CD4-positive, alpha-beta T cell treated with Interferon gamma for 1 hour (primary cell): ENCODE measurements at regions not wholly inside any gene's neighbourhood (a gene's known extent, or its start where the extent isn't known, plus 50 kb on each side); places are given as distances from the start of the nearest gene placed in this dataset.

Experiments
- DNase-seq: peaks from one replicate; pipeline ENCODE4 v3.0.0-alpha.2; 2020

GRCh38 chr11:127080735-127081134 is 80.2 kb upstream of the KIRREL3 start:
- no peak for DNase-seq

- DNase-seq = no peak
Observed at GRCh38 chr11:127075758-127076157, 75.2 kb upstream of the KIRREL3 start.

- no peak for DNase-seq
Observed at GRCh38 chr11:127074151-127074761, 73.7 kb upstream of the KIRREL3 start.

DNA sequence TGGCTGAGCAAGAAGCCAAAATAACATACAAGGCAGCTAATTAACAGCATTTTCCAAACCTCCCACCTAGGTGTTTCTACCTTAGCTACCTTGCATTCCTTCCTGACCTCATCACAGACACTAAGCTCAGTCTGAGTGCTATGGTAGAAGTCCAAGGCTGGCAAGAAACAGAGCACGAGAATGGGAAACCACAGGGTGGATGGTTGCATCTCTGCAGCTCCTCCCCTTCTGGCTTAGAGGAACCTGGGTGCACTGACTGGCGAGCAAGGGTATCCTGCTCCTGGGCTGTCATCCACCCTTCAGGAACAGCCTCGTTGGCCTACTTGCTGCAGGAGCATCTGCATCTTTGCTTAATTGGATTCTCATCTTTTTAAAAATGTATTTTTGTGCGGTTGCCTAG is 73.1 kb upstream of the KIRREL3 start:
- no peak for DNase-seq

DNA sequence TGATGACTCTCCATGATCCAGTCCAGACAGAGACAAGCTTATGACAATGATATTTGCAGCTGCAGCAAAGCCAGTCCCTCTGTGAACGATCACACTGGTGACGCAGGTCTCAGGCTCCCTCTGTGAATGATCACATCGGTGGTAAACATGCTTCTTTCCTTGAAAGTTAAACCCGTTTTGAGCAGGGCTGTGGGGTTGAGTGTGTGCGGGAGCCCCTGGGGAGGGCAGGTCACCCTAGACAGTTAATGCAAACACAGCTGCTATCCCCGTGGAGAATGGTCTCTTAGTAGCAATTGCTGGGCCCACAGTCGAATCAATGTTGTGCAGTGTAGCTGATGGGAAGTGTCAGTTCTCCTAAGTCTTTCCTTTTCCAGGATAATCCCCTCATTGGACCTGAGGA is 71.0 kb upstream of the KIRREL3 start:
- DNase-seq = no peak

GRCh38 chr11:127070808-127071207 is 70.2 kb upstream of the KIRREL3 start:
- DNase-seq = no peak

DNA sequence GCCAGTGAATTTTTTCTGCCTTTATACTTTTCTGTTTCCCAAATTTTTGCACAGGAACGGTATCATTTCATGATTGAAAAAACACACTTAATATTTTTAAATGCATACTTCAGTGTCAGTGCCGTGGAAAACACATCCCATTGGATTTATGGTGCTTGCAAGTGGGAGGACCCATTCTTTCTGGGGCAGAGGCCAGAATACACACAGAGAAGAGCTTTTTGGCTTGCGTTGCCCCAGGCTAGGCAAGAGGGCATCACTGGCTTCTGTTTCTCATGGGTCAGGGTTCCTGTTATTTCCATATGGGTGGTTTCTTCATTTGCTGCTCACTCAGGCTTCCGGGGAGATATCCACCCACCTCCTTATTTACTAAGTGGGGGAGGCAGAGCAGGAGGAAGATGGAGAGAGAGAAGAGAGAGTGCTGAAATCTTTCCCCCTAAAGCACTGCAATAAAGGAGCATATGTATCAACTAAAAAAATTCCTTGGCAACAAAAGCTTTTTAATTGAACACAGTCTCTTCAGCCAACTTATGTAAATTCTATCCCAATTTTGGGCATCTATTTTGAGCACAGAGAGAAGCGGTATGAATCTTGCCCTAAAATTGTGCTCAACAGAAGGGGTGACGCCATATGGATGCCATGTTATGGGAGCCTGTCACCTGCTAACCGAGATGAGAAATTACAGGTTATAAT is 66.0 kb upstream of the KIRREL3 start:
- no peak for DNase-seq

- DNase-seq = no peak
Observed at GRCh38 chr11:127063241-127063640, 62.7 kb upstream of the KIRREL3 start.

DNA sequence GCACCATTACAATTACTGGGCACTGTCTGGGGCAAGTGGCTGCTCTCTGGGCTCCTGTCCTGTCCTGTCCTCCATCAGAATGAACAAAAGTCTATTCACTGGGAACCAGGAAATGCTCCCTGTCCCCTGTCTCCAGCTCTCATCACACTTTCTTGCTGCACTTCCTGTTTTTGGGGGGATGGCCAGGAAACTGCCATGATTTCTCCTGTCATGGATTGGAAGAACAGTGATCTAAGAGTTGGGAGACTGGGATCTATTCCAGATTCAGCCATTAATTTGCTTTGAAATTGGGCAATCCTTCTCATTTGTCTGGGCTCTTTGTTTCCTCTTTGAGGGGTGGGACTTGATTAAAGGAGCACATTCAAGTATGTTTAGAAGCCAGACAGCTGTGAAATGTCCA is 61.4 kb upstream of the KIRREL3 start:
- DNase-seq = no peak

- no peak for DNase-seq
Observed at GRCh38 chr11:127059750-127060149, 59.2 kb upstream of the KIRREL3 start.

DNA sequence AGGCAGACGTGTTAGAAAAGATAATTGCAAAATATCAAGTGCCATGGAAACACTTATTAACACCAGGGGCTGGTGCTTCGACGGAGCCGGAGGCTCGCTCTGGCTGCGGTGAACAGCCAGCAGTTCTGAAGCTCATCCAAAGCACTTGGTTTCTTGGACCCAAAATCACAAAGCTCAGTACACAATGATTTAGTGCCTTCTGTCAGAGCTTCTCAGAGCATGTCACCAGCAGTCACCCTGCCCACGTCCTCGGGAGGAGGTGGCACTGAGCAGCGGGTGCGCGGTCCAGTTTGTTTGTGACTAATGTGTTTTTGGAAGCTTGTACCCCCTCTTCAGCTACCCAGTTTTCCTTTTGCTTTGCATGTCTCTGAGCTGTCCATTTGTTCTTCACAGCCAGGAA is 58.7 kb upstream of the KIRREL3 start:
- DNase-seq = no peak

DNA sequence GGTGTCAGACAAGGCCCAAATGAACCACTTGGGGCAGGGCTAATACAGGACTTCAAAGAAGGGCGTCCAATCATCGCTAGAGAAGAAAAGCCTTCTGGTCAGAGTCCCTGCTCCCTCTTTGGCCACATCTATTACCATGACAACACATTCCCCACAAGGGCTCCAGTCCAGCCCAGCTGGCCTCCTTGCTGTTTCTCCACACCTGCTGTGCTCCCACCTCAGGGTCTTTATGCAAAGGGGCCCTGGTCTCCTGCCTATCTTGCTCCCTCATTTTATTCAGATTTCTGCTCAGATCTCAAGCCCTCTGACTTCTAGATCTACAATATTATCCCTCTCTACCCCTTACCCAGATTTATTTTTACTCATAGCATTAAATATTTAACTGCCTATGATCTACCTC is 58.0 kb upstream of the KIRREL3 start:
- no peak for DNase-seq

GRCh38 chr11:127057126-127057525 is 56.6 kb upstream of the KIRREL3 start:
- no peak for DNase-seq

GRCh38 chr11:127056338-127056971 is 55.9 kb upstream of the KIRREL3 start:
- no peak for DNase-seq

DNA sequence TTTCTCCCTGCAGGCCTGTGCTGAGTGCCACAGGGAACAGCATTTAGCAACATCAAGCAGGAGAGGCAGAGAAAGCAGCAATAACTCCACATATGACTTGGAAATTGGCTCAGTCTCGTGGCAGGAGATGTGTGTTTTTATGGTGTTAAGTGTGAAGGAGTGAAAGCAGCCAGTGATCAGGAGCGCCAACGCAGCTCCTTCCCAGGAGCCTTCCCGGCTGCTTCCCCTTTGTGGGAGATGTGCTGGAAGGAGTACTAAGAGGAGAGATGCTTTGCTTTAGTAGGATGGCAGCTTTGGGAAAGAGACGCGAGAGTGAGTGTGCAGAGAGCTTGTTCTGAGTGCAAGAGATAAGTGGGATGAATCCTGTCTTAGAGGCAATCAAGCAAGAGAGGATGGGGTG is 54.7 kb upstream of the KIRREL3 start:
- DNase-seq = no peak

DNA sequence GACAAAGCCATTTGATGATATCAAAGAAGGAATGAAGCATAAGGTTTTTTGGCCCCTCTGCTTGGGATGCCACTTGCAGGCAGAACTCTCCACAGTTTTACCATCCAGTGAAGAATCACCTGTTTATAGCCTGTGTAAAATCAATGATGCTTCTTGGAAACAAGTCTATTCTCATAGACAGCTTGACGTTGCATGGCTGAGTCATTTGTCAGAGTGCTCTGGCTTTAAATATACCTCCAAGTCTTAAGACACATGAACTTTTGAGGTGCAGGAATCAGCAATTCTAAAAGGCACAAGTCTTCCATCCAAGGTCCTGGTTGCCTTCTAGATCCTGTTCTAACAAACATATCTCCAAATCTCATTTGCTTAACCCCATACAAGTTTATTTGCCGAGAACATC is 53.6 kb upstream of the KIRREL3 start:
- DNase-seq = no peak

GRCh38 chr11:127052404-127052803 is 51.8 kb upstream of the KIRREL3 start:
- no peak for DNase-seq
